H9 (cell line): ENCODE measurements at regions not wholly inside any gene's neighbourhood (a gene's known extent, or its start where the extent isn't known, plus 50 kb on each side); places are given as distances from the start of the nearest gene placed in this dataset.

Source experiments
- DNase-seq: peaks from one replicate; pipeline ENCODE4 v3.0.0-alpha.2; 2017
- H2AFZ ChIP-seq: one replicate; pipeline ENCODE4 v1.6.1; 2013; ENCODE audit warnings: mild to moderate bottlenecking, low read length, control low read depth, moderate library complexity
- H2AK5ac ChIP-seq: 2 replicates; pipeline ENCODE4 v1.6.1; 2013; ENCODE audit warnings: low read length, control low read depth, mixed read lengths; ENCODE audit not compliant: insufficient read length
- H2BK120ac ChIP-seq: one replicate; pipeline ENCODE4 v1.6.1; 2013; ENCODE audit warnings: low read depth, mild to moderate bottlenecking, low read length, control low read depth, inconsistent platforms; ENCODE audit not compliant: poor library complexity, severe bottlenecking
- H2BK12ac ChIP-seq: 2 replicates; pipeline ENCODE4 v1.6.1; 2013; ENCODE audit warnings: low read length, control low read depth, mixed read lengths, low read depth; ENCODE audit not compliant: insufficient read length
- H2BK15ac ChIP-seq: 2 replicates; pipeline ENCODE4 v1.6.1; 2013; ENCODE audit warnings: low read depth, low read length, control low read depth
- H2BK20ac ChIP-seq: one replicate; pipeline ENCODE4 v1.6.1; 2013; ENCODE audit warnings: low read depth, mild to moderate bottlenecking, low read length, control low read depth, inconsistent platforms; ENCODE audit not compliant: poor library complexity, severe bottlenecking
- H2BK5ac ChIP-seq: 2 replicates; pipeline ENCODE4 v1.6.1; 2013; ENCODE audit warnings: low read length, control low read depth, mixed read lengths; ENCODE audit not compliant: insufficient read length
- H3K14ac ChIP-seq: 2 replicates; pipeline ENCODE4 v1.6.1; 2013; ENCODE audit warnings: low read length, control low read depth; ENCODE audit not compliant: insufficient read depth
- H3K18ac ChIP-seq: 2 replicates; pipeline ENCODE4 v1.6.1; 2013; ENCODE audit warnings: low read depth, mild to moderate bottlenecking, mixed read lengths, low read length, control low read depth; ENCODE audit not compliant: insufficient read length
- H3K23ac ChIP-seq: 2 replicates; pipeline ENCODE4 v1.6.1; 2013; ENCODE audit warnings: low read length, control low read depth, mixed read lengths, low read depth; ENCODE audit not compliant: insufficient read length
- H3K23me2 ChIP-seq: 2 replicates; pipeline ENCODE4 v1.6.1; 2013; ENCODE audit warnings: low read depth, mild to moderate bottlenecking, mixed read lengths, low read length, control low read depth; ENCODE audit not compliant: insufficient read length, poor library complexity, severe bottlenecking
- H3K27ac ChIP-seq: 2 replicates; pipeline ENCODE4 v1.5.1; 2013; ENCODE audit warnings: low read length, control low read depth, mixed read lengths, low read depth; ENCODE audit not compliant: insufficient read length
- H3K27me3 ChIP-seq: 2 replicates; pipeline ENCODE4 v1.6.1; 2013; ENCODE audit warnings: low read length, control low read depth, inconsistent platforms; ENCODE audit not compliant: insufficient read depth
- H3K4ac ChIP-seq: 2 replicates; pipeline ENCODE4 v1.6.1; 2013; ENCODE audit warnings: low read depth, mild to moderate bottlenecking, control low read depth, inconsistent platforms, low read length, moderate library complexity
- H3K4me1 ChIP-seq: 2 replicates; pipeline ENCODE4 v1.6.1; 2013; ENCODE audit warnings: low read length, control low read depth, inconsistent platforms; ENCODE audit not compliant: insufficient read depth
- H3K4me2 ChIP-seq: 2 replicates; pipeline ENCODE4 v1.6.1; 2013; ENCODE audit warnings: low read length, control low read depth, mixed read lengths; ENCODE audit not compliant: insufficient read length, insufficient read depth
- H3K56ac ChIP-seq: 2 replicates; pipeline ENCODE4 v1.6.1; 2013; ENCODE audit warnings: low read depth, mild to moderate bottlenecking, mixed read lengths, low read length, control low read depth; ENCODE audit not compliant: insufficient read length
- H3K79me1 ChIP-seq: 2 replicates; pipeline ENCODE4 v1.6.1; 2013; ENCODE audit warnings: low read depth, mild to moderate bottlenecking, moderate library complexity, low read length, control low read depth, inconsistent platforms; ENCODE audit not compliant: insufficient read depth, poor library complexity, severe bottlenecking
- H3K79me2 ChIP-seq: 2 replicates; pipeline ENCODE4 v1.6.1; 2013; ENCODE audit warnings: low read length, control low read depth, inconsistent platforms; ENCODE audit not compliant: insufficient read depth
- H3K9ac ChIP-seq: 2 replicates; pipeline ENCODE4 v1.6.1; 2013; ENCODE audit warnings: low read length, control low read depth, mixed read lengths; ENCODE audit not compliant: insufficient read length; ENCODE audit errors: extremely low read depth
- H3K9me3 ChIP-seq: one replicate; pipeline ENCODE4 v1.6.1; 2013; ENCODE audit warnings: low read depth, low read length, inconsistent platforms; ENCODE audit not compliant: control insufficient read depth
- H3T11ph ChIP-seq: one replicate; pipeline ENCODE4 v1.6.1; 2013; ENCODE audit warnings: mild to moderate bottlenecking, low read length, control low read depth, inconsistent platforms
- H4K20me1 ChIP-seq: one replicate; pipeline ENCODE4 v1.6.1; 2013; ENCODE audit not compliant: control insufficient read depth, insufficient read length, insufficient read depth
- H4K5ac ChIP-seq: 2 replicates; pipeline ENCODE4 v1.6.1; 2013; ENCODE audit warnings: low read depth, mild to moderate bottlenecking, mixed read lengths, low read length, control low read depth; ENCODE audit not compliant: insufficient read length
- H4K8ac ChIP-seq: replicated peaks from 2 replicates; pipeline ENCODE4 v1.6.1; 2013; ENCODE audit warnings: low read length, control low read depth, mixed read lengths, low read depth; ENCODE audit not compliant: insufficient read length
- H4K91ac ChIP-seq: 2 replicates; pipeline ENCODE4 v1.6.1; 2013; ENCODE audit warnings: low read depth, mild to moderate bottlenecking, moderate library complexity, mixed read lengths, low read length, control low read depth; ENCODE audit not compliant: insufficient read length
- H3K27ac Mint-ChIP-seq, 3 experiments: 2 replicates in 2 of 3; 3 replicates in 1 of 3; pipeline ENCODE4 v1.8.0; 2020 to 2021; ENCODE audit warnings: mixed read lengths in 3 of 3, mild to moderate bottlenecking in 1 of 3, moderate library complexity in 1 of 3
- H3K27me3 Mint-ChIP-seq: 2 replicates; pipeline ENCODE4 v1.8.0; 2021; ENCODE audit warnings: low read depth, mild to moderate bottlenecking, moderate library complexity, mixed read lengths
- H3K36me3 Mint-ChIP-seq, 3 experiments: 2 replicates in 2 of 3; 3 replicates in 1 of 3; pipeline ENCODE4 v1.8.0; 2020 to 2021; ENCODE audit warnings: low read depth in 3 of 3, mixed read lengths in 3 of 3; ENCODE audit not compliant: insufficient read depth in 1 of 3
- H3K4me1 Mint-ChIP-seq, 2 experiments: 2 replicates each; pipeline ENCODE4 v1.8.0; 2020; ENCODE audit warnings: mixed read lengths in 2 of 2
- H3K4me3 Mint-ChIP-seq, 2 experiments: 2 replicates in 1 of 2; 3 replicates in 1 of 2; pipeline ENCODE4 v1.8.0; 2020 to 2021; ENCODE audit warnings: mild to moderate bottlenecking in 2 of 2, mixed read lengths in 2 of 2, moderate library complexity in 1 of 2
- H3K9me3 Mint-ChIP-seq, 2 experiments: 2 replicates in 1 of 2; 3 replicates in 1 of 2; pipeline ENCODE4 v1.8.0; 2020; ENCODE audit warnings: mild to moderate bottlenecking in 2 of 2, mixed read lengths in 2 of 2, moderate library complexity in 1 of 2
- WGBS: extraction: QIAGEN DNeasy Blood & Tissue Kit; methylation state at CpG from one replicate; pipeline ENCODE4 v1.1.7; 2013; ENCODE audit warnings: missing lambda C conversion rate, low lambda C conversion rate, mixed read lengths; ENCODE audit not compliant: insufficient read length; ENCODE audit errors: extremely low coverage; 5-methylcytosine and 5-hydroxymethylcytosine counted together
- TF ChIP-seq, protein P1 (sequence below): fragments of 200-600 bp; sonication (generic); conservative IDR thresholded peaks from 3 replicates; pipeline ENCODE4 v1.8.0; 2021; ENCODE audit warnings: antibody characterized with exemption, mild to moderate bottlenecking

DNA sequence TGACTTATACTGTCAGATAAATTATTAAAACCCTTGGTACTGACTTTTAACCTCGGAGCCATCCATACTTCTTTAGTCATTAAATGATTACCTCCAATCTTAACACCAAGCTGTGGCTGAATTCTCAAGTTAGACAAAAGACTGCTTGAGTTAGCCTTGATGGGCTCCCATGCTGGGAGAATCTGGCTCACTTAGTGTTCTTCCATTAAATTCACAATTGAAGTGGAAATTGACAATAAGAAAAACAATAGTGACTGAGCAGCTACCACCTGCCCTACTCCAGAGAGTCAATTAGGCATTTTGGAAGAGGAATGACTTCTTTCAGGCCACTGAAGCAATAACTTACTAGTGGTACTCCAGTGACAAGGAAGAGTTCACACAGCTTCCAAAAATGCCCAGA lies 503.0 kb upstream of the CPXCR1 start:
- H3K4me1 ChIP-seq = no peaks in the 10 kb centered on the region; the same call in 1 of the 2 replicates
- no peaks in the 10 kb centered on the region for H3K23me2 ChIP-seq
- no peak overlapping the region for H4K5ac ChIP-seq
- Mint-ChIP-seq H3K36me3 (peaks cover 0 to 4% (median 2%) of the 10 kb centered on the region in 3 experiments; a peak in 4 of 7 replicates), H3K27me3 (no peaks in the 10 kb centered on the region), H3K4me3 (no peak overlapping the region), H3K4me1 (peaks cover 21 to 25% of the 10 kb centered on the region in 2 experiments), H3K9me3 (peaks cover 3 to 7% of the 10 kb centered on the region in 2 experiments; a peak in 3 of 5 replicates), H3K27ac (peak overlapping the region; percentile 57 to 87 (median 78); a peak in 4 of 7 replicates)
- no CpG with 5 or more reads among the region's 1 CpG for WGBS
- H4K8ac ChIP-seq = no peak overlapping the region
- no peak overlapping the region for H3K4ac ChIP-seq
- no peak overlapping the region for H3K27ac ChIP-seq
- no peak overlapping the region for H2BK12ac ChIP-seq
- H2BK20ac ChIP-seq = no peak overlapping the region
- no peaks in the 10 kb centered on the region for H3K9me3 ChIP-seq
- no peak overlapping the region for H3K9ac ChIP-seq
- H3K56ac ChIP-seq = no peak overlapping the region
- H3K79me2 ChIP-seq = no peaks in the 10 kb centered on the region
- no peak overlapping the region for H2BK15ac ChIP-seq
- H3K27me3 ChIP-seq = no peaks in the 10 kb centered on the region
- no peaks in the 10 kb centered on the region for H3K79me1 ChIP-seq
- no peak overlapping the region for H2BK5ac ChIP-seq
- H3K14ac ChIP-seq = no peak overlapping the region
- H4K91ac ChIP-seq = no peak overlapping the region
- H3K4me2 ChIP-seq = no peak overlapping the region
- no peak overlapping the region for H2AK5ac ChIP-seq
- no peak overlapping the region for H3K23ac ChIP-seq
- no peak overlapping the region for H3T11ph ChIP-seq
- TF ChIP-seq, protein P1, sequence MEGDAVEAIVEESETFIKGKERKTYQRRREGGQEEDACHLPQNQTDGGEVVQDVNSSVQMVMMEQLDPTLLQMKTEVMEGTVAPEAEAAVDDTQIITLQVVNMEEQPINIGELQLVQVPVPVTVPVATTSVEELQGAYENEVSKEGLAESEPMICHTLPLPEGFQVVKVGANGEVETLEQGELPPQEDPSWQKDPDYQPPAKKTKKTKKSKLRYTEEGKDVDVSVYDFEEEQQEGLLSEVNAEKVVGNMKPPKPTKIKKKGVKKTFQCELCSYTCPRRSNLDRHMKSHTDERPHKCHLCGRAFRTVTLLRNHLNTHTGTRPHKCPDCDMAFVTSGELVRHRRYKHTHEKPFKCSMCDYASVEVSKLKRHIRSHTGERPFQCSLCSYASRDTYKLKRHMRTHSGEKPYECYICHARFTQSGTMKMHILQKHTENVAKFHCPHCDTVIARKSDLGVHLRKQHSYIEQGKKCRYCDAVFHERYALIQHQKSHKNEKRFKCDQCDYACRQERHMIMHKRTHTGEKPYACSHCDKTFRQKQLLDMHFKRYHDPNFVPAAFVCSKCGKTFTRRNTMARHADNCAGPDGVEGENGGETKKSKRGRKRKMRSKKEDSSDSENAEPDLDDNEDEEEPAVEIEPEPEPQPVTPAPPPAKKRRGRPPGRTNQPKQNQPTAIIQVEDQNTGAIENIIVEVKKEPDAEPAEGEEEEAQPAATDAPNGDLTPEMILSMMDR = no peak
- peak; percentile 37 for DNase-seq
- no peak overlapping the region for H3K18ac ChIP-seq
- no peak overlapping the region for H2BK120ac ChIP-seq
- no peak overlapping the region for H2AFZ ChIP-seq
- no peaks in the 10 kb centered on the region for H4K20me1 ChIP-seq
